NT2/D1 (cell line): ENCODE measurements at regions not wholly inside any gene's neighbourhood (a gene's known extent, or its start where the extent isn't known, plus 50 kb on each side); places are given as distances from the start of the nearest gene placed in this dataset.

Source experiments
- DNase-seq: peaks from one replicate; pipeline ENCODE4 v3.0.0-alpha.2; 2011; ENCODE audit warnings: low read depth, low spot score
- H3K27me3 ChIP-seq: 2 replicates; pipeline ENCODE4 v1.6.0; 2011; ENCODE audit warnings: mild to moderate bottlenecking; ENCODE audit not compliant: insufficient read length, insufficient read depth
- H3K36me3 ChIP-seq: 2 replicates; pipeline ENCODE4 v1.6.1; 2011; ENCODE audit warnings: mild to moderate bottlenecking, low read length, mixed read lengths; ENCODE audit not compliant: insufficient read depth, insufficient read length
- H3K4me1 ChIP-seq: 2 replicates; pipeline ENCODE4 v1.5.1; 2011; ENCODE audit not compliant: insufficient read depth, insufficient read length
- H3K4me3 ChIP-seq: 2 replicates; pipeline ENCODE4 v1.5.1; 2011; ENCODE audit warnings: low read depth; ENCODE audit not compliant: insufficient read length
- H3K9ac ChIP-seq: 2 replicates; pipeline ENCODE4 v1.6.0; 2011; ENCODE audit warnings: low read depth; ENCODE audit not compliant: insufficient read length
- H3K9me3 ChIP-seq: 2 replicates; pipeline ENCODE4 v1.5.1; 2011; ENCODE audit warnings: mild to moderate bottlenecking, low read length; ENCODE audit not compliant: insufficient read depth
- SUZ12 ChIP-seq: IDR thresholded peaks from 2 replicates; pipeline ENCODE4 v1.6.1; 2011; ENCODE audit not compliant: insufficient read length, insufficient read depth; ENCODE audit errors: extremely low read depth
- YY1 ChIP-seq: IDR thresholded peaks from 2 replicates; pipeline ENCODE4 v1.6.1; 2011; ENCODE audit not compliant: insufficient read length, insufficient read depth
- ZNF274 ChIP-seq: IDR thresholded peaks from 2 replicates; pipeline ENCODE4 v1.6.1; 2011; ENCODE audit warnings: mild to moderate bottlenecking, low read depth, low read length

- no peak for DNase-seq
- Histone ChIP-seq H3K9me3 (peaks cover 14% of the 10 kb centered on the region; the same call in 1 of the 2 replicates), H3K4me3 (no peak overlapping the region), H3K36me3 (no peaks in the 10 kb centered on the region), H3K4me1 (no peaks in the 10 kb centered on the region), H3K27me3 (no peaks in the 10 kb centered on the region), H3K9ac (no peak overlapping the region)
- TF ChIP-seq ZNF274 (no peak), SUZ12 (no peak), YY1 (no peak)
Measured at GRCh38 chr4:83704786-83705185, 168.9 kb downstream of the GPAT3 start.

GRCh38 chr4:83703752-83704151 is 167.8 kb downstream of the GPAT3 start:
- H3K9ac ChIP-seq, result no peak overlapping the region
- peaks cover 14% of the 10 kb centered on the region; the same call in 1 of the 2 replicates for H3K9me3 ChIP-seq
- no peaks in the 10 kb centered on the region for H3K4me1 ChIP-seq
- H3K36me3 ChIP-seq, result no peaks in the 10 kb centered on the region
- no peaks in the 10 kb centered on the region for H3K27me3 ChIP-seq
- no peak for TF ChIP-seq SUZ12
- TF ChIP-seq ZNF274, result no peak
- no peak for TF ChIP-seq YY1
- H3K4me3 ChIP-seq, result no peak overlapping the region
- DNase-seq, result no peak

DNA sequence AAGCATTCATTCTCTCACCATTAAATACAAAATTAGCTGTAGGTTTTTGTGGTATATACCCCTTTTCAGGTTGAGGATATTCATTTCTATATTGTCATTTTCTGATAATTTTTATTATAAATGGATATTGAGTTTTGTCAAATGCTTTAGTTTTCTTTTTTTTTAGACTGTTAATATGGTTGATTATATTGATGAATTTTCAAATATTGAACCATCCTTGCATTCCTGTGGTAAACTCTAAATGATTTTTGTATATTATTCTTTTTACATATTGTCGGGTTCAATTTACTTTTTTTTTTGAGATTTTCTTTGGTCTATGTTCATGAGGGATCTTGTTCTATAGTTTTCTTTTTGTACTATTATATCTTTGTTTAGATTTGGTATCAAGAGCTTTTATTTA is 165.1 kb downstream of the GPAT3 start:
- TF ChIP-seq ZNF274 (no peak), YY1 (no peak), SUZ12 (no peak)
- DNase-seq, result no peak
- no peak overlapping the region for H3K4me3 ChIP-seq
- H3K9ac ChIP-seq, result no peak overlapping the region
- no peaks in the 10 kb centered on the region for H3K36me3 ChIP-seq
- H3K27me3 ChIP-seq, result no peaks in the 10 kb centered on the region
- H3K9me3 ChIP-seq, result peaks cover 14% of the 10 kb centered on the region; the same call in 1 of the 2 replicates
- H3K4me1 ChIP-seq, result no peaks in the 10 kb centered on the region

DNA sequence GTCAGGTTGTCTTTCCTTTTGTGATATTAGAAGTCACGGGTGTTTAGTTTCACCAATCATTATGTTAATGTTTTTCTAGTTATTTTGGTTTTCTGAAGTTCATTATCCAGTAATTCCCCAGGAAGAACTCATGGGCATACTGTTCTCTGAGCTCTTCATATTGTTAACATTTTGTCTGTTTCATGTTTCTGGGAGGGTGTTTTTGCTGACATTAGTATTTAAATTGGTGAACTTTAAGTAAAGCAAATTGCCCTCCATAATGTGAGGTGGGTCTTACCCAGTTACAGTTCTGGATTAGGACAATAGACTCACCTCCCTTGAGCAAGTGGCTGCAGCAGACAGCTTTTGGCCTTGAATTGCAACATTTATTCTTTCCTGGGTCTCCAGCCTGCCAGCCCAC is 163.4 kb downstream of the GPAT3 start:
- no peak for TF ChIP-seq ZNF274
- no peak for TF ChIP-seq SUZ12
- no peak for TF ChIP-seq YY1
- H3K36me3 ChIP-seq, result no peaks in the 10 kb centered on the region
- H3K9ac ChIP-seq, result no peak overlapping the region
- H3K27me3 ChIP-seq, result no peaks in the 10 kb centered on the region
- no peak for DNase-seq
- peaks cover 14% of the 10 kb centered on the region; the same call in 1 of the 2 replicates for H3K9me3 ChIP-seq
- no peaks in the 10 kb centered on the region for H3K4me1 ChIP-seq
- H3K4me3 ChIP-seq, result no peak overlapping the region

DNA sequence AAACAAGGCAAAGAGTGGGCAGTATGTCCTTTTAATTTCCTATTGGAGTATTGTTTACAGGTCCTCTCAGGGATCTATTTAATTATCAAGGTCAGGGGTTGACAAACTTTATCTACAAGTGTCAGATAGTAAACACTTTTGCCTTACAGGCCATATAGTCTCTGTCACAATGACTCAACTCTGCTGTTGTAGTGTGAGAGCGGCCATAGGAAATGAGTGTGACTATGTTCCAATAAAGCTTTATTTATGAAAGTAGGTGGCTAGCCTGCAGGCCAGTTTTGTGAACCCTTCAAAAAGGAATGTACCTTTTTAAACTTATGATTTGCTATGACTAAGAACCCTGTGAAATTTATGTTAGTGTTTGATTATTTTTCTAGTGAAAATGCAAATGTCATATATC is 156.1 kb downstream of the GPAT3 start:
- Histone ChIP-seq H3K36me3 (no peaks in the 10 kb centered on the region), H3K9me3 (no peaks in the 10 kb centered on the region), H3K4me3 (no peak overlapping the region), H3K9ac (no peak overlapping the region), H3K27me3 (no peaks in the 10 kb centered on the region), H3K4me1 (no peaks in the 10 kb centered on the region)
- TF ChIP-seq YY1 (no peak), SUZ12 (no peak), ZNF274 (no peak)
- DNase-seq, result no peak

DNA sequence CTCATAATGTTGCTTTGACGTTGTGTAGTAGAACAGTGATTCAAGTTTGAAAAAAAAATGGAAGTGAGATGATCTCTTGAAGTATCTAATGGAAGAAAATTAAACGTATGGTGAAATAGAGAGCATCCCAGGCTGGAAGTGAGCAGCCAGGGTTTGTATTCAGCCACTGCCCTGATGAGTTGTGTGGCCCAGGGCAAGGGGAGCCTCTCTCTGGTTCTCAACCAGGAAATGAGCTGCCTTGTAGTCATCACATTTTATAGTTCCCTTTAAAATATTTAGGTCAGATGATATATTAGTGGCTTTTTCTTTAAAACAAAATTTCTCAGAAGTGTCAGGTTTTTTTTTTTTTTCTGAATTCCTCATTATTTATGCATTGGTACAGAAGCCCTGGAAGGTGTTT is 150.3 kb downstream of the GPAT3 start:
- H3K36me3 ChIP-seq, result no peaks in the 10 kb centered on the region
- H3K9me3 ChIP-seq, result no peaks in the 10 kb centered on the region
- DNase-seq, result no peak
- TF ChIP-seq YY1 (no peak), ZNF274 (no peak), SUZ12 (no peak)
- H3K9ac ChIP-seq, result no peak overlapping the region
- H3K27me3 ChIP-seq, result no peaks in the 10 kb centered on the region
- no peaks in the 10 kb centered on the region for H3K4me1 ChIP-seq
- no peak overlapping the region for H3K4me3 ChIP-seq

DNA sequence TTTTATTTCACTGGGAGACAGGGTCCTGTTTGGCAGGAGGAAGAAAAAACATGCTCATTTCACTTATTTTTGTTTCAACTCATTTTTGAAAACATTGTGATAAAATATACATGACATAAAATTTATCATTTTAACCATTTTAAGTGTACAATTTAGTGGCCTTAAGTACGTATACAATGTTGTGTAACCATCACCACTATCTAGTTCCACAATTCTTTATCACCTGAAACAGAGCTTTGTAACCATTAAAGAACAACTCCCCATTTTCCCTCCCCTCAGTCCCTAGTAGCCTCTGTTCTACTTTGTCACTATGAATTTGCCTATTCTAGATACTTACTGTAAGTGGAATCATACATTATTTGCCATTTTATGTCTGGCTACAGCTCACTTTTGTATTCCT is 143.8 kb downstream of the GPAT3 start:
- Histone ChIP-seq H3K36me3 (no peaks in the 10 kb centered on the region), H3K9ac (no peak overlapping the region)
- TF ChIP-seq YY1, result no peak
- no peak for TF ChIP-seq ZNF274
- no peak for TF ChIP-seq SUZ12

More for the DNA sequence above, 143.8 kb downstream of the GPAT3 start:
- no peak for DNase-seq
- Histone ChIP-seq H3K4me3 (no peak overlapping the region), H3K27me3 (no peaks in the 10 kb centered on the region), H3K4me1 (no peaks in the 10 kb centered on the region), H3K9me3 (no peaks in the 10 kb centered on the region)
